CD4-positive, alpha-beta T cell (primary cell): ENCODE measurements at regions not wholly inside any gene's neighbourhood (a gene's known extent, or its start where the extent isn't known, plus 50 kb on each side); places are given as distances from the start of the nearest gene placed in this dataset.

Source experiments
- ATAC-seq: fragments of 200-7000 bp; cut with Tn5 transposase; one replicate; pipeline ENCODE4 v1.10.0; 2022; ENCODE audit warnings: mild to moderate bottlenecking; ENCODE audit not compliant: poor library complexity
- CTCF ChIA-PET: fragments of 350-600 bp; sonication (Branson Sonifier 250); formaldehyde crosslinking; loops from one replicate; lab custom pipeline; 2021; ENCODE audit warnings: antibody characterized with exemption, inconsistent platforms; lab: Charles Lee
- POLR2A ChIA-PET: fragments of 350-600 bp; sonication (Branson Sonifier 250); formaldehyde crosslinking; loops from one replicate; lab custom pipeline; 2021; ENCODE audit warnings: antibody characterized with exemption, inconsistent platforms; lab: Charles Lee
- DNase-seq, 14 experiments: peaks; one replicate each; pipeline ENCODE4 v3.0.0-alpha.2; 2013 to 2020; ENCODE audit warnings: mixed read lengths in 2 of 14
- H3K27ac ChIP-seq, 2 donors: one replicate each; pipeline versions ENCODE4 v1.5.1 to v1.7.0; 2013; ENCODE audit warnings: low read length in 2 of 2, low read depth in 1 of 2, mild to moderate bottlenecking in 1 of 2
- H3K27me3 ChIP-seq, 2 experiments: 1 replicate in 1 of 2; 2 replicates in 1 of 2; pipeline versions ENCODE4 v1.6.1 to v1.7.0; 2013; ENCODE audit warnings: low read length in 2 of 2, control low read depth in 1 of 2, mild to moderate bottlenecking in 1 of 2, moderate library complexity in 1 of 2; ENCODE audit not compliant: insufficient read depth in 2 of 2, control insufficient read depth in 1 of 2
- H3K36me3 ChIP-seq: one replicate; pipeline ENCODE4 v1.6.1; 2013; ENCODE audit warnings: low read length, control low read depth; ENCODE audit not compliant: insufficient read depth
- H3K4me1 ChIP-seq: one replicate; pipeline ENCODE4 v1.6.1; 2013; ENCODE audit warnings: low read length, control low read depth; ENCODE audit not compliant: insufficient read depth
- H3K4me3 ChIP-seq: one replicate; pipeline ENCODE4 v1.5.1; 2013; ENCODE audit warnings: mild to moderate bottlenecking, low read length, moderate library complexity
- H3K9me3 ChIP-seq, 2 experiments: 1 replicate in 1 of 2; 2 replicates in 1 of 2; pipeline versions ENCODE4 v1.6.1 to v1.7.0; 2013; ENCODE audit warnings: low read length in 2 of 2, mild to moderate bottlenecking in 2 of 2, control low read depth in 1 of 2, moderate library complexity in 1 of 2; ENCODE audit not compliant: control insufficient read depth in 1 of 2, insufficient read depth in 1 of 2
- H3K27ac Mint-ChIP-seq: one replicate; pipeline ENCODE4 v1.8.0; 2020; ENCODE audit warnings: mixed read lengths
- H3K27me3 Mint-ChIP-seq: one replicate; pipeline ENCODE4 v1.8.0; 2021; ENCODE audit warnings: mixed read lengths
- H3K36me3 Mint-ChIP-seq: one replicate; pipeline ENCODE4 v1.8.0; 2021; ENCODE audit warnings: low read depth, mixed read lengths
- H3K4me1 Mint-ChIP-seq: one replicate; pipeline ENCODE4 v1.8.0; 2021; ENCODE audit warnings: low read depth, mixed read lengths
- H3K4me3 Mint-ChIP-seq: one replicate; pipeline ENCODE4 v1.8.0; 2020; ENCODE audit warnings: mild to moderate bottlenecking, mixed read lengths
- H3K9me3 Mint-ChIP-seq: one replicate; pipeline ENCODE4 v1.8.0; 2020; ENCODE audit warnings: mixed read lengths
- intact Hi-C, 2 experiments: fragments of 100-400 bp; cut with DNase I in 1 of 2; cut with micrococcal nuclease in 1 of 2; formaldehyde crosslinking; loops; one replicate each; pipeline versions ENCODE4 v1.15.1 to v1.9.0; 2023 to 2025; cut with DNase I, micrococcal nuclease
- TF ChIP-seq, protein P1 (sequence below): fragments of 200-600 bp; IDR thresholded peaks from one replicate; pipeline ENCODE4 v1.8.0; 2022; ENCODE audit warnings: antibody characterized with exemption, mild to moderate bottlenecking

DNA sequence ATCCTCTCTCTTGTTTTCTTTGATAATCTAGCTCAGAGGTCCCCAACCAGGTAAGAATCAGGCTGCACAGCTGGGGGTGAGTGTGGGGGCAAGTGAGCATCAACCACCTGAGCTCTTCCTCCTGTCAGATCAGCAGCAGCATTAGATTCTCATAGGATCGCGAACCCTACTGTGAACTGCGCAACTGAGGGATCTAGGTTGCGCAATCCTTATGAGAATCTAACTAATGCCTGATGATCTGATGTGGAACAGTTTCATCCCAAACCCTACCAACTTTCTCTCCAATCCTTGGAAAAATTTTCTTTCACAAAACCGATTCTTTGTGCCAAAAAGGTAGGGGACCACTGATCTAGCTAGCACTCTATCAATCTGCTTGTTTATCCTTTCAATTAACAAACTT, 678.3 kb downstream of the CBLN2 start:
- Histone ChIP-seq H3K4me1 (no peaks in the 10 kb centered on the region), H3K9me3 (no peaks in the 10 kb centered on the region), H3K27ac (no peak overlapping the region), H3K4me3 (no peak overlapping the region), H3K36me3 (no peaks in the 10 kb centered on the region), H3K27me3 (no peaks in the 10 kb centered on the region)
- no peak for ATAC-seq
- POLR2A ChIA-PET = no interaction called here
- TF ChIP-seq, protein P1, sequence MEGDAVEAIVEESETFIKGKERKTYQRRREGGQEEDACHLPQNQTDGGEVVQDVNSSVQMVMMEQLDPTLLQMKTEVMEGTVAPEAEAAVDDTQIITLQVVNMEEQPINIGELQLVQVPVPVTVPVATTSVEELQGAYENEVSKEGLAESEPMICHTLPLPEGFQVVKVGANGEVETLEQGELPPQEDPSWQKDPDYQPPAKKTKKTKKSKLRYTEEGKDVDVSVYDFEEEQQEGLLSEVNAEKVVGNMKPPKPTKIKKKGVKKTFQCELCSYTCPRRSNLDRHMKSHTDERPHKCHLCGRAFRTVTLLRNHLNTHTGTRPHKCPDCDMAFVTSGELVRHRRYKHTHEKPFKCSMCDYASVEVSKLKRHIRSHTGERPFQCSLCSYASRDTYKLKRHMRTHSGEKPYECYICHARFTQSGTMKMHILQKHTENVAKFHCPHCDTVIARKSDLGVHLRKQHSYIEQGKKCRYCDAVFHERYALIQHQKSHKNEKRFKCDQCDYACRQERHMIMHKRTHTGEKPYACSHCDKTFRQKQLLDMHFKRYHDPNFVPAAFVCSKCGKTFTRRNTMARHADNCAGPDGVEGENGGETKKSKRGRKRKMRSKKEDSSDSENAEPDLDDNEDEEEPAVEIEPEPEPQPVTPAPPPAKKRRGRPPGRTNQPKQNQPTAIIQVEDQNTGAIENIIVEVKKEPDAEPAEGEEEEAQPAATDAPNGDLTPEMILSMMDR = no peak
- Mint-ChIP-seq H3K27ac (no peak overlapping the region), H3K27me3 (no peaks in the 10 kb centered on the region), H3K4me1 (no peaks in the 10 kb centered on the region), H3K36me3 (no peaks in the 10 kb centered on the region), H3K9me3 (peaks cover 2% of the 10 kb centered on the region), H3K4me3 (no peak overlapping the region)
- intact Hi-C loops = no loop called here
- DNase-seq = no peak
- CTCF ChIA-PET = no interaction called here

DNA sequence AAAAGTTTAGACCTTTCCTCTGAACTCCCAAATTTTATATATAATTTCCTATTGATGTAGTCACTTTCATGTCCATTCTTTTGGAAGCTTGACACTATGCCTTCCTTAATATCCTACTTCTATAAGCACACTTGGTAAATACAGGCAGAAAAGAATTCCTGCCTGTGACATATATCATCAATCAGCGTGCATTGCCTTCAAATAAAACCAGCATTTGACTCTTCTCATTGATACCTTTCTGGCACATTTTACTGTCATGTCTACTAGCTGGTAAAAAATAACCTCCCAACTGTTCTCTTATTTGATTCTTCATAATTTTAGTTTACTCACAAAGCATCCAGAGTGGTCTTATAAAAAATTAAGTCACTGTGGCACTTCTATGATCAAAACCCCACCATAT, 693.5 kb downstream of the CBLN2 start:
- H3K27me3 ChIP-seq = no peaks in the 10 kb centered on the region
- H3K27ac Mint-ChIP-seq = no peak overlapping the region
- ChIA-PET POLR2A (no interaction called here), CTCF (no interaction called here)
- ATAC-seq = no peak
- intact Hi-C loops = no loop called here
- TF ChIP-seq, protein P1 = no peak
- H3K9me3 ChIP-seq = peaks cover 0 to 11% of the 10 kb centered on the region in 2 experiments
- no peak overlapping the region for H3K4me3 ChIP-seq
- H3K36me3 ChIP-seq = no peaks in the 10 kb centered on the region
- H3K4me1 ChIP-seq = no peaks in the 10 kb centered on the region
- no peak overlapping the region for H3K27ac ChIP-seq
- H3K9me3 Mint-ChIP-seq = peaks cover 11% of the 10 kb centered on the region
- H3K36me3 Mint-ChIP-seq = no peaks in the 10 kb centered on the region
- H3K4me3 Mint-ChIP-seq = no peak overlapping the region
- H3K27me3 Mint-ChIP-seq = no peaks in the 10 kb centered on the region
- DNase-seq = no peak
- H3K4me1 Mint-ChIP-seq = no peaks in the 10 kb centered on the region

DNA sequence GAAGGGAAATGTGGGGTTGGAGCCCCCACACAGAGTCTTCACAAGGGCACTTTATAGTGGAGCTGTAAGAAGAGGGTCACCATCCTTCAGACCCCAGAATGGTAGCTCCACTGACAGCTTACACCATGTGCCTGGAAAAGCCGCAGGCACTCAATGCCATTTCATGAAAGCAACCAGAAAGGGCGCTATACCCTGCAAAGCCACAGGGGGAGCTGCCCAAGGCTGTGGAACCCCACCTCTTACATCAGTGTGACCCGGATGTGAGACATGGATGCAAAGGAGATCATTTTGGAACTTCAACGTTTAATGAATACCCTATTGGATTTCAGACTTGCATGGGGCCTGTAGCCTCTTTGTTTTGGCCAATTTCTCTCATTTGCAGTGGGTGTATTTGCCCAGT, 694.7 kb downstream of the CBLN2 start:
- ATAC-seq (no peak), DNase-seq (no peak)
- peaks cover 0 to 11% of the 10 kb centered on the region in 2 experiments for H3K9me3 ChIP-seq
- H3K27ac Mint-ChIP-seq = no peak overlapping the region
- ChIA-PET POLR2A (no interaction called here), CTCF (no interaction called here)
- H3K36me3 ChIP-seq = no peaks in the 10 kb centered on the region
- TF ChIP-seq, protein P1 = no peak
- H3K36me3 Mint-ChIP-seq = no peaks in the 10 kb centered on the region
- H3K9me3 Mint-ChIP-seq = peaks cover 11% of the 10 kb centered on the region
- no peaks in the 10 kb centered on the region for H3K27me3 ChIP-seq
- H3K4me3 Mint-ChIP-seq = no peak overlapping the region
- no peak overlapping the region for H3K27ac ChIP-seq
- no peaks in the 10 kb centered on the region for H3K4me1 Mint-ChIP-seq
- intact Hi-C loops = no loop called here
- no peak overlapping the region for H3K4me3 ChIP-seq
- no peaks in the 10 kb centered on the region for H3K4me1 ChIP-seq
- H3K27me3 Mint-ChIP-seq = no peaks in the 10 kb centered on the region
